Effector CD8-positive, alpha-beta T cell (primary cell): ENCODE measurements at regions not wholly inside any gene's neighbourhood (a gene's known extent, or its start where the extent isn't known, plus 50 kb on each side); places are given as distances from the start of the nearest gene placed in this dataset.

ENCODE experiments used
- DNase-seq: peaks from one replicate; lab custom pipeline; 2025; lab: John Stamatoyannopoulos, UW

- DNase-seq: no peak
Measured at GRCh38 chr5:130243641-130244040, 339.4 kb downstream of the CHSY3 start.

- DNase-seq: no peak
Measured at GRCh38 chr5:130237721-130238120, 333.5 kb downstream of the CHSY3 start.
